ENCODE measurements at regions not wholly inside any gene's neighbourhood (a gene's known extent, or its start where the extent isn't known, plus 50 kb on each side); places are given as distances from the start of the nearest gene placed in this dataset.

GRCh38 chr1:184905601-184906322 is 68.5 kb downstream of the NIBAN1 start:
- Histone ChIP-seq H3K4me2 (ENCODE audit: low read length) (no peak overlapping the region), H3K4me3 (ENCODE audit: low read length) (no peak overlapping the region), H2AFZ (ENCODE audit: low read depth, low read length) (no peak overlapping the region), H3K27ac (ENCODE audit: low read length) (no peak overlapping the region), H3K27me3 (ENCODE audit: low read depth, low read length) (no peaks in the 10 kb centered on the region), H3K79me2 (ENCODE audit: low read length) (peaks cover 91% of the 10 kb centered on the region), H3K9me3 (ENCODE audit: insufficient read depth, low read length) (no peaks in the 10 kb centered on the region), H3K9ac (ENCODE audit: low read length) (no peak overlapping the region), H4K20me1 (ENCODE audit: insufficient read depth, low read length) (peaks cover 7% of the 10 kb centered on the region; the same call in 1 of the 2 replicates), H3K4me1 (ENCODE audit: low read length) (peaks cover 12% of the 10 kb centered on the region), H3K36me3 (replicated peaks; ENCODE audit: low read depth, low read length) (peaks cover 18% of the 10 kb centered on the region)
- no peak for TF ChIP-seq CTCF (IDR thresholded peaks at IDR 0.05; ENCODE audit: low read depth, low read length)
- no peak for TF ChIP-seq EZH2phosphoT487 (IDR thresholded peaks at IDR 0.05; ENCODE audit: low read depth)

DNA sequence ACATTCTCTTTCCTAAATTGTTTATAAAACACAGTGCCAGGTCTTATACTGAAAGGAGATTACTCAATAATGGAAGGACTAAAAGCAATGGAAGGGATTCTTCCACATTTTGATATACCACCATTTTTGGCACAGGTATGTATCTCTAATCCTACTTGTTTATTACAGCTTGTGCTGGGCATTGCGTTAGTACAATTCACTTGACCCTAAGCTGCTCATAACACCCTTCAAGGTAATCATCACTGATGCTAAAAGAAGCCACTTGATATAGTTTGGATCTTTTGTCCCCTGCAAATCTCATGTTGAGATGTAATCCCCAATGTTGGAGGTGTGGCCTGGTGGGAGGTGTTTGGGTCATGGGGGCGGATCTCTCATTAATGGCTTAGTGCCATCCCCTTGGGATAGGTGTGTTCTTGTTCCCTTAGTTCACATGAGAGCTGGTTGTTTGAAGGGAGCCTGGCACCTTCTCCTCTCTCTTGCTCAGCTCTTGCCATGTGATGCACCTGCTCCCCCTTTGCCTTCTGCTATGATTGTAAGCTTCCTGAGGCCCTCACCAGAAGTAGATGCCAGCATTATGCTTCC is 71.1 kb downstream of the NIBAN1 start:
- Histone ChIP-seq H3K9ac (ENCODE audit: low read length) (no peak overlapping the region), H3K27ac (ENCODE audit: low read length) (no peak overlapping the region), H3K27me3 (ENCODE audit: low read depth, low read length) (no peaks in the 10 kb centered on the region), H3K4me1 (ENCODE audit: low read length) (peaks cover 12% of the 10 kb centered on the region), H4K20me1 (ENCODE audit: insufficient read depth, low read length) (peaks cover 7% of the 10 kb centered on the region; the same call in 1 of the 2 replicates), H2AFZ (ENCODE audit: low read depth, low read length) (no peak overlapping the region), H3K36me3 (replicated peaks; ENCODE audit: low read depth, low read length) (peaks cover 29% of the 10 kb centered on the region), H3K79me2 (ENCODE audit: low read length) (peaks cover 80% of the 10 kb centered on the region), H3K9me3 (ENCODE audit: insufficient read depth, low read length) (no peaks in the 10 kb centered on the region), H3K4me3 (ENCODE audit: low read length) (no peak overlapping the region), H3K4me2 (ENCODE audit: low read length) (no peak overlapping the region)
- TF ChIP-seq CTCF (IDR thresholded peaks at IDR 0.05; ENCODE audit: low read depth, low read length) (no peak), EZH2phosphoT487 (IDR thresholded peaks at IDR 0.05; ENCODE audit: low read depth) (no peak)

DNA sequence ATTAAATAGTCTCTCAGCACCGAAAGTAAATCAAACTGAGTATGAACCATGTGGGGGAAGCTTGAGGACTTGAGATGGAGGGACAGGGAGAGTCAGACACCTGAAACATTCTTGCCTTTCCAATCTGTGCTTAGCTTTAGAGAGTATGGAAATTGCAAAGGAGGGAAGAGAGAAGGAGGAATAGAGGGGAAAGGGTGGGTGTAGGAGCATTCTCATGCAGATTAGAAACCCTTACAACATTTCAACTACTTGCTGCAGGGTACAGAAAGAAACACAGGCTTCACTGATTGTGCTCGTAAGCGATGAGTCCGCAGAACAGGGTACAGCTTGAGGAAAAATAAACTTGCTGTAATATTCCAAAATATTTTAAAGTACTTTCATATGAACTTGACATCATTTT is 73.8 kb downstream of the NIBAN1 start:
- no peak overlapping the region for H3K9ac ChIP-seq (ENCODE audit: low read length)

More for the DNA sequence above, 73.8 kb downstream of the NIBAN1 start:
- Histone ChIP-seq H3K79me2 (ENCODE audit: low read length) (peaks cover 75% of the 10 kb centered on the region), H3K9me3 (ENCODE audit: insufficient read depth, low read length) (no peaks in the 10 kb centered on the region), H3K27ac (ENCODE audit: low read length) (no peak overlapping the region), H3K4me3 (ENCODE audit: low read length) (no peak overlapping the region), H3K4me2 (ENCODE audit: low read length) (no peak overlapping the region), H3K27me3 (ENCODE audit: low read depth, low read length) (no peaks in the 10 kb centered on the region), H3K4me1 (ENCODE audit: low read length) (peaks cover 17% of the 10 kb centered on the region), H2AFZ (ENCODE audit: low read depth, low read length) (no peak overlapping the region), H4K20me1 (ENCODE audit: insufficient read depth, low read length) (peaks cover 7% of the 10 kb centered on the region; the same call in 1 of the 2 replicates), H3K36me3 (replicated peaks; ENCODE audit: low read depth, low read length) (peaks cover 44% of the 10 kb centered on the region)
- TF ChIP-seq EZH2phosphoT487 (IDR thresholded peaks at IDR 0.05; ENCODE audit: low read depth) (no peak), CTCF (IDR thresholded peaks at IDR 0.05; ENCODE audit: low read depth, low read length) (no peak)
